Activated naive CD4-positive, alpha-beta T cell treated with anti-CD3 and anti-CD28 coated beads, Interleukin-2, amount 50 U/mL, for 16 hours (primary cell): ENCODE measurements at regions not wholly inside any gene's neighbourhood (a gene's known extent, or its start where the extent isn't known, plus 50 kb on each side); places are given as distances from the start of the nearest gene placed in this dataset.

Experiments
- DNase-seq: peaks from one replicate; pipeline ENCODE4 v3.0.0-alpha.2; 2020

- DNase-seq = no peak
Observed at GRCh38 chr6:154561750-154562149, 51.3 kb upstream of the CNKSR3 start.

- no peak for DNase-seq
Observed at GRCh38 chr6:154565331-154565730, 54.8 kb upstream of the CNKSR3 start.

- no peak for DNase-seq
Observed at GRCh38 chr6:154566866-154567265, 56.4 kb upstream of the CNKSR3 start.

GRCh38 chr6:154567695-154568220 is 57.3 kb upstream of the CNKSR3 start:
- DNase-seq = no peak

GRCh38 chr6:154569156-154569862 is 58.8 kb upstream of the CNKSR3 start:
- DNase-seq = no peak

GRCh38 chr6:154570505-154570904 is 60.0 kb upstream of the CNKSR3 start:
- no peak for DNase-seq

GRCh38 chr6:154572556-154572955 is 62.1 kb upstream of the CNKSR3 start:
- no peak for DNase-seq

- DNase-seq = no peak
Observed at GRCh38 chr6:154578004-154578559, 67.6 kb upstream of the CNKSR3 start.

GRCh38 chr6:154579046-154579445 is 68.6 kb upstream of the CNKSR3 start:
- no peak for DNase-seq

GRCh38 chr6:154579485-154579884 is 69.0 kb upstream of the CNKSR3 start:
- no peak for DNase-seq

- DNase-seq = no peak
Observed at GRCh38 chr6:154580397-154581135, 70.1 kb upstream of the CNKSR3 start.

- no peak for DNase-seq
Observed at GRCh38 chr6:154582696-154583095, 72.2 kb upstream of the CNKSR3 start.

GRCh38 chr6:154583546-154584188 is 73.2 kb upstream of the CNKSR3 start:
- no peak for DNase-seq

- no peak for DNase-seq
Observed at GRCh38 chr6:154590756-154591155, 80.3 kb upstream of the CNKSR3 start.

- no peak for DNase-seq
Observed at GRCh38 chr6:154591234-154591633, 80.7 kb upstream of the CNKSR3 start.

GRCh38 chr6:154592199-154592860 is 81.8 kb upstream of the CNKSR3 start:
- no peak for DNase-seq

GRCh38 chr6:154593122-154593521 is 82.6 kb upstream of the CNKSR3 start:
- no peak for DNase-seq

- DNase-seq = no peak
Observed at GRCh38 chr6:154594496-154595198, 84.2 kb upstream of the CNKSR3 start.

- no peak for DNase-seq
Observed at GRCh38 chr6:154595538-154595937, 85.1 kb upstream of the CNKSR3 start.

GRCh38 chr6:154596009-154596408 is 85.5 kb upstream of the CNKSR3 start:
- no peak for DNase-seq

GRCh38 chr6:154596701-154597100 is 86.2 kb upstream of the CNKSR3 start:
- DNase-seq = no peak

GRCh38 chr6:154598399-154598798 is 87.9 kb upstream of the CNKSR3 start:
- DNase-seq = no peak
